ENCODE measurements at regions not wholly inside any gene's neighbourhood (a gene's known extent, or its start where the extent isn't known, plus 50 kb on each side); places are given as distances from the start of the nearest gene placed in this dataset.

DNA sequence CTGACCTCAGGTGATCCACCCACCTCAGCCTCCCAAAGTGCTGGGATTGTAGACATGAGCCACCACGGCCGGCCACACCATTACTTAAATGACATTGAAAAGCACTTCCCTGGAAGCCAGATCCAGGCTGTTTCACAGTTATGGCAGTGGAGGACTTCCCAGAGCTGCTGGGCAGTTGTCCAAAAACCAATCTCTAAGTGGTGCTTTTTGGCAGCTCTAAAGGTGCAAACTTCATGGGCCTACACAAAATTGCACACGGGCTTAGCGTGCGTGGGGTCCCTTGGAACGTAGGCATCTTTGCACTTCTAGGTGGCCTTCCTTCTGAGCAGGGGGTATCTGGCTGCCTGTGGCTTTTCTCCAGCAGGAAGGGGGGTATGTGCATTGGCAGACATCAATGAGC, 172.3 kb downstream of the SHOX start:
- TF ChIP-seq JUNB (IDR thresholded peaks at IDR 0.05) (no peak), SMAD5 (IDR thresholded peaks at IDR 0.05; ENCODE audit: low read depth) (no peak), SUZ12 (IDR thresholded peaks at IDR 0.05; ENCODE audit: unreplicated experiment) (no peak)
